ENCODE measurements at regions not wholly inside any gene's neighbourhood (a gene's known extent, or its start where the extent isn't known, plus 50 kb on each side); places are given as distances from the start of the nearest gene placed in this dataset.

DNA sequence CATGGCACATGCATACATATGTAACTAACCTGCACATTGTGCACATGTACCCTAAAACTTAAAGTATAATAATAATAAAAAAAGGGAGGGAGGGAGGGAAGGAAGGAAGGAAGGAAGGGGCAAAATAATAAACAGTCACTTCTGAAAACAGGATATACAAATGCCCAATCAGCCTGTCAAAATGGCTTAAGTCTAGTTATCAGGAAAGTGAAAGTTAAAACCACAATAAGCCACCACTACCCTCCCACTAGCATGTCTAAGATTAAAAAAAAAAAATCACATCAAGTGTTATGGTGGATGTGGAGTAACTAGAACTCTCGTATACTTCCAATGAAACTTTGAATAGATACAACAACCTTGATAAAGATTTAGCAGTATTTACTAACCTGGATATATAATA is 145.6 kb upstream of the GMNC start:
- Histone ChIP-seq H3K4me1 (ENCODE audit: insufficient read depth) (no peaks in the 10 kb centered on the region; the same call in 1 of the 2 replicates), H3K27ac (ENCODE audit: low read depth) (no peak overlapping the region), H4K20me1 (replicated peaks; ENCODE audit: insufficient read depth) (no peaks in the 10 kb centered on the region), H3K4me2 (no peak overlapping the region), H2AFZ (no peak overlapping the region), H3K4me3 (no peak overlapping the region), H3K79me2 (replicated peaks; ENCODE audit: insufficient read depth) (no peaks in the 10 kb centered on the region), H3K36me3 (ENCODE audit: insufficient read depth) (no peaks in the 10 kb centered on the region), H3K9me2 (ENCODE audit: insufficient read depth) (no peaks in the 10 kb centered on the region), H3F3A (replicated peaks; ENCODE audit: low read depth) (no peaks in the 10 kb centered on the region), H3K27me3 (ENCODE audit: insufficient read depth) (no peaks in the 10 kb centered on the region)
- ATAC-seq (no peak), DNase-seq (ENCODE audit: low spot score) (no peak)
- H3K27ac Mint-ChIP-seq: no peak overlapping the region
- H3K4me1 Mint-ChIP-seq: peaks cover 8% of the 10 kb centered on the region; the same call in 2 of the 3 replicates
- TF ChIP-seq NANOG (IDR thresholded peaks at IDR 0.05; ENCODE audit: borderline replicate concordance) (no peak), POLR2AphosphoS5 (IDR thresholded peaks at IDR 0.05; ENCODE audit: low read depth) (no peak), STAT1 (IDR thresholded peaks at IDR 0.05; ENCODE audit: unreplicated experiment) (no peak), EZH2phosphoT487 (IDR thresholded peaks at IDR 0.05; ENCODE audit: unreplicated experiment) (no peak)
- TF ChIP-seq, protein P1, sequence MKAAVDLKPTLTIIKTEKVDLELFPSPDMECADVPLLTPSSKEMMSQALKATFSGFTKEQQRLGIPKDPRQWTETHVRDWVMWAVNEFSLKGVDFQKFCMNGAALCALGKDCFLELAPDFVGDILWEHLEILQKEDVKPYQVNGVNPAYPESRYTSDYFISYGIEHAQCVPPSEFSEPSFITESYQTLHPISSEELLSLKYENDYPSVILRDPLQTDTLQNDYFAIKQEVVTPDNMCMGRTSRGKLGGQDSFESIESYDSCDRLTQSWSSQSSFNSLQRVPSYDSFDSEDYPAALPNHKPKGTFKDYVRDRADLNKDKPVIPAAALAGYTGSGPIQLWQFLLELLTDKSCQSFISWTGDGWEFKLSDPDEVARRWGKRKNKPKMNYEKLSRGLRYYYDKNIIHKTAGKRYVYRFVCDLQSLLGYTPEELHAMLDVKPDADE (IDR thresholded peaks at IDR 0.05): no peak
- TF ChIP-seq, protein P2, sequence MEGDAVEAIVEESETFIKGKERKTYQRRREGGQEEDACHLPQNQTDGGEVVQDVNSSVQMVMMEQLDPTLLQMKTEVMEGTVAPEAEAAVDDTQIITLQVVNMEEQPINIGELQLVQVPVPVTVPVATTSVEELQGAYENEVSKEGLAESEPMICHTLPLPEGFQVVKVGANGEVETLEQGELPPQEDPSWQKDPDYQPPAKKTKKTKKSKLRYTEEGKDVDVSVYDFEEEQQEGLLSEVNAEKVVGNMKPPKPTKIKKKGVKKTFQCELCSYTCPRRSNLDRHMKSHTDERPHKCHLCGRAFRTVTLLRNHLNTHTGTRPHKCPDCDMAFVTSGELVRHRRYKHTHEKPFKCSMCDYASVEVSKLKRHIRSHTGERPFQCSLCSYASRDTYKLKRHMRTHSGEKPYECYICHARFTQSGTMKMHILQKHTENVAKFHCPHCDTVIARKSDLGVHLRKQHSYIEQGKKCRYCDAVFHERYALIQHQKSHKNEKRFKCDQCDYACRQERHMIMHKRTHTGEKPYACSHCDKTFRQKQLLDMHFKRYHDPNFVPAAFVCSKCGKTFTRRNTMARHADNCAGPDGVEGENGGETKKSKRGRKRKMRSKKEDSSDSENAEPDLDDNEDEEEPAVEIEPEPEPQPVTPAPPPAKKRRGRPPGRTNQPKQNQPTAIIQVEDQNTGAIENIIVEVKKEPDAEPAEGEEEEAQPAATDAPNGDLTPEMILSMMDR (conservative IDR thresholded peaks at IDR 0.05; ENCODE audit: low read depth in 2 of 2): no peak
- no peaks in the 10 kb centered on the region for H3K27me3 Mint-ChIP-seq (ENCODE audit: insufficient read depth, low read depth, poor library complexity)
- peaks cover 4% of the 10 kb centered on the region; the same call in 1 of the 3 replicates for H3K36me3 Mint-ChIP-seq (ENCODE audit: low read depth)
- peaks cover 9% of the 10 kb centered on the region; the same call in 2 of the 3 replicates for H3K9me3 Mint-ChIP-seq
- no peak overlapping the region for H3K4me3 Mint-ChIP-seq

DNA sequence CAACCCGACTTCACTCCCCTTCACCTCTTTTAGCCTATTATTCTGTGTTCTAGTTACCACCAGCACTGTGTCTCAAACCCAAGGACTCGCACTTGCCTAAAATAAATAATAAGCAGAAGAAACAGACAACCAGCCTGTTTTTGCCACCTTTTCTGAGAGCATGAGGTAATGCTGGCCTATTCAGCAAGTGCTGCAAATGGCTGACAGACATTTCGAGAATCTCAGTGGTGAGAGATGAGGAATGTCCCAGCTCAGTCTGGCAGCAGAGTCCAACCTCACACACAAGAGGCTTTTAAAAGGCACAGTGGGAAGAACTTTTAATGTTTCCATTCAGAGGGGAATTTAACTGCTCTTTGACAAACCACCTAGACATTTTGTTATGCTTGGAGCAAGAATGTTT is 143.3 kb upstream of the GMNC start:
- Histone ChIP-seq H3K79me2 (replicated peaks; ENCODE audit: insufficient read depth) (no peaks in the 10 kb centered on the region), H3K27me3 (ENCODE audit: insufficient read depth) (no peaks in the 10 kb centered on the region), H2AFZ (no peak overlapping the region), H3K4me2 (no peak overlapping the region), H3F3A (replicated peaks; ENCODE audit: low read depth) (no peaks in the 10 kb centered on the region), H3K9me2 (ENCODE audit: insufficient read depth) (no peaks in the 10 kb centered on the region), H4K20me1 (replicated peaks; ENCODE audit: insufficient read depth) (no peaks in the 10 kb centered on the region), H3K27ac (ENCODE audit: low read depth) (0 out of 2 replicates have a peak overlapping the region, but pooled peaks have one; percentile 43), H3K4me3 (no peak overlapping the region), H3K4me1 (ENCODE audit: insufficient read depth) (no peaks in the 10 kb centered on the region; the same call in 1 of the 2 replicates), H3K36me3 (ENCODE audit: insufficient read depth) (no peaks in the 10 kb centered on the region)
- peaks cover 8% of the 10 kb centered on the region; the same call in 2 of the 3 replicates for H3K4me1 Mint-ChIP-seq
- peak overlapping the region; percentile 41; the same call in 1 of the 2 replicates for H3K27ac Mint-ChIP-seq
- no peaks in the 10 kb centered on the region for H3K27me3 Mint-ChIP-seq (ENCODE audit: insufficient read depth, low read depth, poor library complexity)
- no peaks in the 10 kb centered on the region for H3K36me3 Mint-ChIP-seq (ENCODE audit: low read depth)
- H3K9me3 Mint-ChIP-seq: no peaks in the 10 kb centered on the region
- peak; percentile 81 for ATAC-seq
- H3K4me3 Mint-ChIP-seq: no peak overlapping the region
- peak; percentile 71 for DNase-seq (ENCODE audit: low spot score)
- TF ChIP-seq CREB1 (CRISPR knock-in tag; IDR thresholded peaks at IDR 0.05; ENCODE audit: low read depth) (no peak), POLR2AphosphoS5 (IDR thresholded peaks at IDR 0.05; ENCODE audit: low read depth) (no peak)
- TF ChIP-seq, protein P3, sequence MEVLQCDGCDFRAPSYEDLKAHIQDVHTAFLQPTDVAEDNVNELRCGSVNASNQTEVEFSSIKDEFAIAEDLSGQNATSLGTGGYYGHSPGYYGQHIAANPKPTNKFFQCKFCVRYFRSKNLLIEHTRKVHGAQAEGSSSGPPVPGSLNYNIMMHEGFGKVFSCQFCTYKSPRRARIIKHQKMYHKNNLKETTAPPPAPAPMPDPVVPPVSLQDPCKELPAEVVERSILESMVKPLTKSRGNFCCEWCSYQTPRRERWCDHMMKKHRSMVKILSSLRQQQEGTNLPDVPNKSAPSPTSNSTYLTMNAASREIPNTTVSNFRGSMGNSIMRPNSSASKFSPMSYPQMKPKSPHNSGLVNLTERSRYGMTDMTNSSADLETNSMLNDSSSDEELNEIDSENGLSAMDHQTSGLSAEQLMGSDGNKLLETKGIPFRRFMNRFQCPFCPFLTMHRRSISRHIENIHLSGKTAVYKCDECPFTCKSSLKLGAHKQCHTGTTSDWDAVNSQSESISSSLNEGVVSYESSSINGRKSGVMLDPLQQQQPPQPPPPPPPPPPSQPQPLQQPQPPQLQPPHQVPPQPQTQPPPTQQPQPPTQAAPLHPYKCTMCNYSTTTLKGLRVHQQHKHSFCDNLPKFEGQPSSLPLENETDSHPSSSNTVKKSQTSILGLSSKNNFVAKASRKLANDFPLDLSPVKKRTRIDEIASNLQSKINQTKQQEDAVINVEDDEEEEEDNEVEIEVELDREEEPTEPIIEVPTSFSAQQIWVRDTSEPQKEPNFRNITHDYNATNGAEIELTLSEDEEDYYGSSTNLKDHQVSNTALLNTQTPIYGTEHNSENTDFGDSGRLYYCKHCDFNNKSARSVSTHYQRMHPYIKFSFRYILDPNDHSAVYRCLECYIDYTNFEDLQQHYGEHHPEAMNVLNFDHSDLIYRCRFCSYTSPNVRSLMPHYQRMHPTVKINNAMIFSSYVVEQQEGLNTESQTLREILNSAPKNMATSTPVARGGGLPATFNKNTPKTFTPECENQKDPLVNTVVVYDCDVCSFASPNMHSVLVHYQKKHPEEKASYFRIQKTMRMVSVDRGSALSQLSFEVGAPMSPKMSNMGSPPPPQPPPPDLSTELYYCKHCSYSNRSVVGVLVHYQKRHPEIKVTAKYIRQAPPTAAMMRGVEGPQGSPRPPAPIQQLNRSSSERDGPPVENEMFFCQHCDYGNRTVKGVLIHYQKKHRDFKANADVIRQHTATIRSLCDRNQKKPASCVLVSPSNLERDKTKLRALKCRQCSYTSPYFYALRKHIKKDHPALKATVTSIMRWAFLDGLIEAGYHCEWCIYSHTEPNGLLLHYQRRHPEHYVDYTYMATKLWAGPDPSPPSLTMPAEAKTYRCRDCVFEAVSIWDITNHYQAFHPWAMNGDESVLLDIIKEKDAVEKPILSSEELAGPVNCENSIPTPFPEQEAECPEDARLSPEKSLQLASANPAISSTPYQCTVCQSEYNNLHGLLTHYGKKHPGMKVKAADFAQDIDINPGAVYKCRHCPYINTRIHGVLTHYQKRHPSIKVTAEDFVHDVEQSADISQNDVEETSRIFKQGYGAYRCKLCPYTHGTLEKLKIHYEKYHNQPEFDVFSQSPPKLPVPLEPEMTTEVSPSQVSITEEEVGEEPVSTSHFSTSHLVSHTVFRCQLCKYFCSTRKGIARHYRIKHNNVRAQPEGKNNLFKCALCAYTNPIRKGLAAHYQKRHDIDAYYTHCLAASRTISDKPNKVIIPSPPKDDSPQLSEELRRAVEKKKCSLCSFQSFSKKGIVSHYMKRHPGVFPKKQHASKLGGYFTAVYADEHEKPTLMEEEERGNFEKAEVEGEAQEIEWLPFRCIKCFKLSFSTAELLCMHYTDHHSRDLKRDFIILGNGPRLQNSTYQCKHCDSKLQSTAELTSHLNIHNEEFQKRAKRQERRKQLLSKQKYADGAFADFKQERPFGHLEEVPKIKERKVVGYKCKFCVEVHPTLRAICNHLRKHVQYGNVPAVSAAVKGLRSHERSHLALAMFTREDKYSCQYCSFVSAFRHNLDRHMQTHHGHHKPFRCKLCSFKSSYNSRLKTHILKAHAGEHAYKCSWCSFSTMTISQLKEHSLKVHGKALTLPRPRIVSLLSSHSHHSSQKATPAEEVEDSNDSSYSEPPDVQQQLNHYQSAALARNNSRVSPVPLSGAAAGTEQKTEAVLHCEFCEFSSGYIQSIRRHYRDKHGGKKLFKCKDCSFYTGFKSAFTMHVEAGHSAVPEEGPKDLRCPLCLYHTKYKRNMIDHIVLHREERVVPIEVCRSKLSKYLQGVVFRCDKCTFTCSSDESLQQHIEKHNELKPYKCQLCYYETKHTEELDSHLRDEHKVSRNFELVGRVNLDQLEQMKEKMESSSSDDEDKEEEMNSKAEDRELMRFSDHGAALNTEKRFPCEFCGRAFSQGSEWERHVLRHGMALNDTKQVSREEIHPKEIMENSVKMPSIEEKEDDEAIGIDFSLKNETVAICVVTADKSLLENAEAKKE (CRISPR knock-in tag; IDR thresholded peaks at IDR 0.05): no peak
- TF ChIP-seq, protein P1 (IDR thresholded peaks at IDR 0.05): no peak
- TF ChIP-seq, protein P2 (conservative IDR thresholded peaks at IDR 0.05; ENCODE audit: low read depth in 2 of 2): no peak

Measured in GM23338 (cell line).